Testis (tissue), 2 donors: ENCODE measurements at regions not wholly inside any gene's neighbourhood (a gene's known extent, or its start where the extent isn't known, plus 50 kb on each side); places are given as distances from the start of the nearest gene placed in this dataset.

Source experiments
- DNase-seq: peaks from one replicate; pipeline ENCODE4 v3.0.0-alpha.2; 2019
- H3K27ac ChIP-seq, 2 donors: fragments of 200-600 bp; sonication (generic); one replicate each; pipeline ENCODE4 v1.5.1; 2019
- H3K27me3 ChIP-seq: fragments of 200-600 bp; sonication (generic); one replicate; pipeline ENCODE4 v1.5.1; 2019
- H3K36me3 ChIP-seq: fragments of 200-600 bp; sonication (generic); one replicate; pipeline ENCODE4 v1.5.1; 2017; ENCODE audit warnings: low read depth; ENCODE audit errors: missing control alignments
- H3K4me1 ChIP-seq: fragments of 200-600 bp; sonication (generic); one replicate; pipeline ENCODE4 v1.5.1; 2019
- H3K4me3 ChIP-seq, 2 donors: fragments of 200-600 bp; sonication (generic); one replicate each; pipeline ENCODE4 v1.5.1; 2017 to 2019
- H3K9me3 ChIP-seq: fragments of 200-600 bp; sonication (generic); one replicate; pipeline ENCODE4 v1.5.1; 2017
- POLR2A ChIP-seq: fragments of 450-650 bp; IDR thresholded peaks from one replicate; pipeline ENCODE4 v1.6.1; 2017; ENCODE audit warnings: antibody characterized with exemption, mild to moderate bottlenecking, moderate library complexity
- WGBS, 2 donors: methylation state at CpG; one replicate each; pipeline ENCODE4 v1.1.5; 2018; 5-methylcytosine and 5-hydroxymethylcytosine counted together
- intact Hi-C: fragments of 100-400 bp; cut with DNase I; formaldehyde crosslinking; loops from one replicate; pipeline ENCODE4 v1.15.1; 2023; ENCODE audit warnings: low total_unique reads
- TF ChIP-seq, protein P1 (sequence below), 3 experiments: fragments of 450-650 bp in 2 of 3; fragments of 200-600 bp in 1 of 3; sonication (generic) in 1 of 3; IDR thresholded peaks; one replicate each; pipeline ENCODE4 v1.5.1; 2016 to 2019; ENCODE audit warnings: antibody characterized with exemption in 3 of 3, mild to moderate bottlenecking in 2 of 3, moderate library complexity in 1 of 3

DNA sequence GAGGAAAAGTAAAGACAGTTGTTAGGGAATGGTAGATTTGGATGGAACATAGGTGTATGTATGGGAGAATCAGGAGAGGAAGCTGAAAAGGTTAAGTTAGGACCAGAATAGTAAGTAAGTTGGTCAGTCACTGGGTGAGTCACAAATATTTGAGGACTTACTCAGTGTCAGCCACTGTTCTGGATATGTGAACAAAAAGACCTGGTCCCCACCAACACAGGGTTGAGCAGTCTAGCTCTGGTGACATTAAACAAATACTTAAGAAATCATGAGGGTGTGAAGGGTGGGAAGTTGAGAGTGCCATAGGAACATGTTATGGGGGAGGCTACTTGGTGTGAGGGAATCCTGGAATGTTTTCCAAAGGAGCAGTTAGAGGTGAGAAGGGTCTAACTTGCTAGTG, 246.9 kb downstream of the PTEN start:
- no peak for DNase-seq
- H3K27ac ChIP-seq, result no peak overlapping the region
- no peaks in the 10 kb centered on the region for H3K36me3 ChIP-seq
- H3K4me3 ChIP-seq, result no peak overlapping the region
- H3K27me3 ChIP-seq, result no peaks in the 10 kb centered on the region
- intact Hi-C loops, result no loop called here
- H3K4me1 ChIP-seq, result no peaks in the 10 kb centered on the region
- TF ChIP-seq, protein P1, sequence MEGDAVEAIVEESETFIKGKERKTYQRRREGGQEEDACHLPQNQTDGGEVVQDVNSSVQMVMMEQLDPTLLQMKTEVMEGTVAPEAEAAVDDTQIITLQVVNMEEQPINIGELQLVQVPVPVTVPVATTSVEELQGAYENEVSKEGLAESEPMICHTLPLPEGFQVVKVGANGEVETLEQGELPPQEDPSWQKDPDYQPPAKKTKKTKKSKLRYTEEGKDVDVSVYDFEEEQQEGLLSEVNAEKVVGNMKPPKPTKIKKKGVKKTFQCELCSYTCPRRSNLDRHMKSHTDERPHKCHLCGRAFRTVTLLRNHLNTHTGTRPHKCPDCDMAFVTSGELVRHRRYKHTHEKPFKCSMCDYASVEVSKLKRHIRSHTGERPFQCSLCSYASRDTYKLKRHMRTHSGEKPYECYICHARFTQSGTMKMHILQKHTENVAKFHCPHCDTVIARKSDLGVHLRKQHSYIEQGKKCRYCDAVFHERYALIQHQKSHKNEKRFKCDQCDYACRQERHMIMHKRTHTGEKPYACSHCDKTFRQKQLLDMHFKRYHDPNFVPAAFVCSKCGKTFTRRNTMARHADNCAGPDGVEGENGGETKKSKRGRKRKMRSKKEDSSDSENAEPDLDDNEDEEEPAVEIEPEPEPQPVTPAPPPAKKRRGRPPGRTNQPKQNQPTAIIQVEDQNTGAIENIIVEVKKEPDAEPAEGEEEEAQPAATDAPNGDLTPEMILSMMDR (IDR thresholded peaks at IDR 0.05), result no peak
- no peak for TF ChIP-seq POLR2A
- H3K9me3 ChIP-seq, result no peaks in the 10 kb centered on the region

DNA sequence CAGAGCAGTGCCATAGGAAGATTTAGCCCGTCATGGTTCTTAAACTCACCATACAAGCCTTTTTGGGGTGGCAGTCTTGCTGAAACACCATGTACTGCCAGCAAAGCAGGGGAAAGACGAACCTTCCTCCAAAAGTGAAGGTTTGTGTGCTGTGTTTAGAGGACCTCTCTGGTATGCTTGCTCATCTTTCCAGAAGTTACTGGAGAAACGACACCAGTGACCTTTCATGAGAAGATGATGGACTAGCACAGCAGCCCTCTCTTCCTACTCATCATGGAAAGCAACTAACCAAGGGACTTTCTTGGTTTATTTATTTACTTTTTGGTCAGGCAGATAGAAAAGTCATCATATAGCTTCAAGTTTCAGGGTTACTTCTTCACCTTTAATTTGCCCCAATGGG, 247.4 kb downstream of the PTEN start:
- no peaks in the 10 kb centered on the region for H3K27me3 ChIP-seq
- H3K9me3 ChIP-seq, result no peaks in the 10 kb centered on the region
- intact Hi-C loops, result no loop called here
- TF ChIP-seq, protein P1 (IDR thresholded peaks at IDR 0.05), result no peak
- TF ChIP-seq POLR2A, result no peak
- H3K27ac ChIP-seq, result no peak overlapping the region
- WGBS, 2 donors, result 82 to 84% methylated on average over 3 of the region's 3 CpGs
- H3K4me1 ChIP-seq, result no peaks in the 10 kb centered on the region
- no peak overlapping the region for H3K4me3 ChIP-seq
- H3K36me3 ChIP-seq, result no peaks in the 10 kb centered on the region
- no peak for DNase-seq

DNA sequence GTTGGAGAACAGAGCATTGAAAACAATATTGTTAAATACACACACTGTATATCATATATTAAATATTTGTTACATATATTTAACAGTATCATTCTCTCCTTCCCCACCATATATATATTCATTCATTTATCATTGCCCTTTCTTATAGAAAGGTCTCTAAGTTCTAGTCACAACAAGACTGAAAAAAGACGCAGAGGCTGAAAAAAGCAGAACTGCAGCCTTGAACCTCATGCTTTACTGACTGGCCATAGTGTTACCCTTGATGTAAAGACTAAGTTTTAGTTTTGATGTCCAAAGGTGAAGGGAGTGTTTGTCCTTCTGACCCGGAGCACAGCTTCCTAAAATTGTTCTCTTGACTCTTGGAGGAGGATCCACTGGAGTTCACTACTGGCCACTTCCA, 247.9 kb downstream of the PTEN start:
- intact Hi-C loops, result no loop called here
- TF ChIP-seq, protein P1 (IDR thresholded peaks at IDR 0.05), result no peak
- TF ChIP-seq POLR2A, result no peak

DNA sequence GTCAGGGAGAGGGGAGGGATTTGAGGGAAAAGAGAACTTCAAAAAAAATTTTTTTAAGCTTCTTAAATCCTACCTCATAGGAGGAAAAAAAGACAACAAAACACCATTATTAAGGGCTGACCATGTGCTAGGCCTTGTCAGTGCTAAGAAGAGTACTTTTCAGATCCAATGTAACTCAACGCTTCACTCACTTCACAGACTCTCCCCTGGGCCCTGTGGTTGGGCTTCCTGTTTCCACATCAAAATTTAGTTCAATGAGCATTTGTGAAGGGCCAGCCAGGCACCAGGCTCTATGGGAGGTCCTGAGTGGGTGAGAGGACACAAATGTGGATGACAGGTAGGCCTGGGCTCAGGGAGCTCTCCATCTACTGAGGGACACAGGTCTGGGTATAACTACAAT, 249.8 kb downstream of the PTEN start:
- Histone ChIP-seq H3K4me3 (no peak overlapping the region), H3K36me3 (no peaks in the 10 kb centered on the region), H3K27ac (no peak overlapping the region), H3K9me3 (no peaks in the 10 kb centered on the region), H3K27me3 (no peaks in the 10 kb centered on the region), H3K4me1 (peaks cover 4% of the 10 kb centered on the region)
- DNase-seq, result no peak
- TF ChIP-seq, protein P1 (IDR thresholded peaks at IDR 0.05), result no peak
- no peak for TF ChIP-seq POLR2A
- intact Hi-C loops, result no loop called here
- WGBS, 2 donors, result 76 to 84% methylated on average over 1 of the region's 1 CpG

More for the DNA sequence above, 247.9 kb downstream of the PTEN start:
- Histone ChIP-seq H3K36me3 (no peaks in the 10 kb centered on the region), H3K27me3 (no peaks in the 10 kb centered on the region), H3K9me3 (no peaks in the 10 kb centered on the region), H3K27ac (no peak overlapping the region), H3K4me3 (no peak overlapping the region), H3K4me1 (no peaks in the 10 kb centered on the region)
- DNase-seq, result no peak
- 84 to 86% methylated on average over 2 of the region's 2 CpGs for WGBS, 2 donors

DNA sequence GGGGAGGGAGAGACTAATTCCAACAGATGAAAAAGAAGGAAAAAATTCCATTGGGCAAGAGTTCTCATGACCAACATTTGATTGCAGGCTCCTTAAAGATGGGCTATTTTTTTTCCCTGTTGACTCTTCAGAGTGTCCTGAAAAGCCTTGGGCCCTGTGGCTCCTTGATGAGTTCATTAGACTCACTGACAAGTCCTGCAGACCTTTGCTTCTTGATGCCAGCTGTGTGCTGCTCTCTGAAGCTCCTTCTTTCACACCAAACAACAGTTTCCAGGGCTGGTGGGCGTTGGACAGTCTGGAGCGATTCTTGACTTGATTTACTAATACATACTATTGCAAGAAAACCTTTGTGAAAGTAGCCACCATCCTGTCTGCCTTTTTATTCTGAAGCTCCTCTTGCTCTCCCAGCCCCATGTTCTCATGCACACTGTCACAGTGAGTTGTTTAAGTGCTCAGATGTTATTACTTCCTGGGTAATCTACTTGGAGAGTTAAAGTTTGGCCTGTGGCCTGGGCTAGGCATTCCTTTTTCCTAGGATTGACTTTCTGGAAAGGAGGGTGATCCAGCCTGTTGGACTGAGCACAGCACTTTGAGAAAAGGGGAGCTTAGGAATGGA, 250.3 kb downstream of the PTEN start:
- Histone ChIP-seq H3K27me3 (no peaks in the 10 kb centered on the region), H3K27ac (no peak overlapping the region), H3K36me3 (no peaks in the 10 kb centered on the region), H3K9me3 (no peaks in the 10 kb centered on the region), H3K4me1 (peaks cover 4% of the 10 kb centered on the region), H3K4me3 (no peak overlapping the region)
- intact Hi-C loops, result no loop called here
- WGBS, 2 donors, result 69 to 96% methylated on average over 2 of the region's 2 CpGs
- TF ChIP-seq, protein P1 (IDR thresholded peaks at IDR 0.05), result no peak
- TF ChIP-seq POLR2A, result no peak
- no peak for DNase-seq
